SK-N-SH (cell line): ENCODE measurements at regions not wholly inside any gene's neighbourhood (a gene's known extent, or its start where the extent isn't known, plus 50 kb on each side); places are given as distances from the start of the nearest gene placed in this dataset.

Experiments
- CTCF ChIA-PET: fragments of 300-600, 350-600 bp; formaldehyde crosslinking; extraction: SDS; loops from one replicate; lab custom pipeline; 2021; lab: Yijun Ruan, JAX
- POLR2A ChIA-PET: fragments of 350-600 bp; sonication (Branson Sonifier 250); formaldehyde crosslinking; extraction: SDS; loops from one replicate; lab custom pipeline; 2020; ENCODE audit warnings: antibody characterized with exemption, inconsistent platforms; lab: Yijun Ruan, JAX
- DNase-seq: peaks from one replicate; pipeline ENCODE4 v3.0.0; 2012
- H2AFZ ChIP-seq: fragments of 200-600 bp; sonication (generic); 2 replicates; pipeline ENCODE4 v1.8.1; 2016; ENCODE audit warnings: antibody characterized with exemption, mild to moderate bottlenecking, low read depth
- H3F3A ChIP-seq: fragments of 200-600 bp; sonication (generic); replicated peaks from 2 replicates; pipeline ENCODE3; 2016; ENCODE audit warnings: antibody characterized with exemption, mild to moderate bottlenecking; ENCODE audit not compliant: insufficient read depth
- H3K27ac ChIP-seq, 2 experiments: fragments of 200-500 bp in 1 of 2; fragments of 200-600 bp in 1 of 2; sonication (Bioruptor generic) in 1 of 2; sonication (generic), shearing (Covaris generic) in 1 of 2; 2 replicates each; pipeline versions ENCODE4 v1.5.1 to v1.6.1; 2014 to 2016; ENCODE audit warnings: low read depth in 2 of 2, inconsistent platforms in 1 of 2, low read length in 1 of 2, mild to moderate bottlenecking in 1 of 2, mixed read lengths in 1 of 2
- H3K27me3 ChIP-seq: fragments of 200-600 bp; sonication (generic), shearing (Covaris generic); 2 replicates; pipeline ENCODE4 v1.6.1; 2016; ENCODE audit warnings: mixed run types; ENCODE audit not compliant: insufficient read depth
- H3K36me3 ChIP-seq, 2 experiments: fragments of 200-500 bp in 1 of 2; fragments of 200-600 bp in 1 of 2; sonication (Bioruptor generic) in 1 of 2; sonication (generic) in 1 of 2; replicated peaks in 1 of 2; 2 replicates each; pipeline versions ENCODE3 to v1.5.1; 2014 to 2016; ENCODE audit warnings: low read length in 1 of 2, mild to moderate bottlenecking in 1 of 2; ENCODE audit not compliant: insufficient read depth in 2 of 2, control insufficient read depth in 1 of 2
- H3K4me1 ChIP-seq, 2 experiments: fragments of 200-500 bp in 1 of 2; fragments of 200-600 bp in 1 of 2; sonication (Bioruptor generic) in 1 of 2; sonication (generic), shearing (Covaris generic) in 1 of 2; 2 replicates each; pipeline versions ENCODE4 v1.5.1 to v1.6.1; 2014 to 2016; ENCODE audit warnings: low read depth in 1 of 2, low read length in 1 of 2, mixed run types in 1 of 2; ENCODE audit not compliant: insufficient read depth in 2 of 2, control insufficient read depth in 1 of 2
- H3K4me2 ChIP-seq: fragments of 200-600 bp; sonication (generic), shearing (Covaris generic); 2 replicates; pipeline ENCODE4 v1.6.1; 2017; ENCODE audit warnings: mixed run types
- H3K4me3 ChIP-seq, 2 experiments: fragments of 200-500 bp in 1 of 2; fragments of 200-600 bp in 1 of 2; sonication (Bioruptor generic) in 1 of 2; sonication (generic), shearing (Covaris generic) in 1 of 2; 2 replicates each; pipeline versions ENCODE4 v1.5.1 to v1.8.1; 2014 to 2016; ENCODE audit warnings: low read depth in 2 of 2, inconsistent platforms in 1 of 2, low read length in 1 of 2, mild to moderate bottlenecking in 1 of 2, mixed read lengths in 1 of 2, moderate library complexity in 1 of 2
- H3K79me2 ChIP-seq: fragments of 200-600 bp; sonication (generic); 2 replicates; pipeline ENCODE4 v1.8.1; 2017; ENCODE audit warnings: mild to moderate bottlenecking; ENCODE audit not compliant: insufficient read depth
- H3K9ac ChIP-seq: fragments of 200-600 bp; sonication (generic); 2 replicates; pipeline ENCODE4 v1.6.1; 2017; ENCODE audit warnings: mixed run types
- H3K9me2 ChIP-seq: fragments of 200-600 bp; sonication (generic); 2 replicates; pipeline ENCODE4 v1.6.1; 2017; ENCODE audit warnings: mixed run types
- H3K9me3 ChIP-seq: fragments of 200-600 bp; sonication (generic); 2 replicates; pipeline ENCODE4 v1.6.1; 2017; ENCODE audit warnings: mixed run types, mild to moderate bottlenecking, moderate library complexity
- H4K20me1 ChIP-seq: fragments of 200-600 bp; sonication (generic); 2 replicates; pipeline ENCODE4 v1.6.1; 2017; ENCODE audit warnings: mild to moderate bottlenecking, mixed run types; ENCODE audit not compliant: insufficient read depth
- GABPA ChIP-seq: IDR thresholded peaks from 2 replicates; pipeline ENCODE4 v1.4.0; 2012; ENCODE audit warnings: low read depth, mild to moderate bottlenecking
- MAX ChIP-seq: IDR thresholded peaks from 2 replicates; pipeline ENCODE4 v1.4.0; 2012; ENCODE audit warnings: low read depth
- MEF2A ChIP-seq: IDR thresholded peaks from 2 replicates; pipeline ENCODE4 v1.4.0; 2012; ENCODE audit warnings: low read depth, borderline replicate concordance
- MXI1 ChIP-seq: IDR thresholded peaks from 2 replicates; pipeline ENCODE4 v1.6.1; 2012; ENCODE audit warnings: mild to moderate bottlenecking, low read depth, low read length, improper control_type of control experiment
- RAD21 ChIP-seq: IDR thresholded peaks from 2 replicates; pipeline ENCODE4 v1.6.1; 2012; ENCODE audit warnings: mild to moderate bottlenecking, low read length
- RXRA ChIP-seq: IDR thresholded peaks from 2 replicates; pipeline ENCODE4 v1.4.0; 2012; ENCODE audit warnings: low read depth, mild to moderate bottlenecking, borderline replicate concordance
- WGBS: methylation state at CpG from one replicate; pipeline ENCODE4 v1.1.6; 2017; ENCODE audit warnings: low lambda C conversion rate; 5-methylcytosine and 5-hydroxymethylcytosine counted together
- TF ChIP-seq, protein P1 (sequence below): fragments of 150-350 bp; IDR thresholded peaks from 2 replicates; pipeline ENCODE4 v1.6.1; 2017; ENCODE audit warnings: antibody characterized with exemption, low read length, low read depth, borderline replicate concordance

DNA sequence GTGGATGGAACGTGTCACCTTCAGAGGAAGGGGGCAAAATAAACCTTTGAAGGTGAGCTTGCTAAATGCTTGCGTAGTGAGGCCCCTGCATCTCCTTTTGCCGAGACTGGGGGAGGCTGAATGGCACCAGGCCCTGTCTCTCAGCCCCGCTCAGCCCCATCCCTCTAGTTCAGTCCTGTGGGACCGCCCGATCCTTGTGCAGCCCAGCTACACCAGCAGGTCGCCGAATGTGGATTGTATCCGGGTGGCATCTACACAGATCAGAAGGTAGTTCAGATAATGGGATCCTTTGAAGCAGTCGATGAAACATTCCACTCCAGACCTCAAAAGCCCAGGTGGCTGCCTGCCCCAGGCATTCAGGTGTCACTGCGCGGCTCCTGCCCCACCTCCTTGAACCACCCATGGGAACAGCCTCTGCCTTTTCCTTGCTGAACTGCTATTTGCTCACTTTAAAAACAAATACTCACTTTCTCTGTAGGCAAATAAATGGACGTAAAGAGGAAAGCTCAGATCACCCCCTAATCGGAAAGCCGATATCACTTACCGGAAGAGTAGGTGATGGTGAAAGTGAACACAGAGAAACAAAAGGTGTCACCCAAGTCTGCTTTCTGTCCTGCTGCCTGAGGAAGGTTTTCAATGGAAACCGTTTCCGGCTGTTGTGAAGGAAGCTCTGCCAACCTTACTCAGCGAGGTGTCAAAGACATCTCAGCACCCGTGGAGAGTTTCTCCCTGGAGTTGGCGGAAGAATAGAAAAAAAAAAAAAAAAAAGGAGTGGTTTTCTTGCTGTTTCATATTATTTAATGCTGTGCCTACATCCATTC is 100.3 kb upstream of the NCOR2 start (continued):
- TF ChIP-seq RXRA = no peak

GRCh38 chr12:124666722-124667259 is 99.4 kb upstream of the NCOR2 start:
- Histone ChIP-seq H3K27ac (no peak overlapping the region), H4K20me1 (no peaks in the 10 kb centered on the region), H3F3A (no peaks in the 10 kb centered on the region), H3K4me2 (no peak overlapping the region), H3K27me3 (no peaks in the 10 kb centered on the region), H3K79me2 (no peaks in the 10 kb centered on the region), H3K4me1 (peaks cover 0 to 2% of the 10 kb centered on the region in 2 experiments; a peak in 1 of 4 replicates), H3K4me3 (no peak overlapping the region), H3K9me2 (no peaks in the 10 kb centered on the region), H3K9me3 (no peaks in the 10 kb centered on the region), H3K36me3 (no peaks in the 10 kb centered on the region), H3K9ac (no peak overlapping the region), H2AFZ (no peak overlapping the region)
- ChIA-PET POLR2A (no interaction called here), CTCF (no interaction called here)
- no peak for DNase-seq
- WGBS = 100% methylated on average over 3 of the region's 4 CpGs
- TF ChIP-seq RAD21 = no peak
- TF ChIP-seq, all 33 proteins: peak for 0

DNA sequence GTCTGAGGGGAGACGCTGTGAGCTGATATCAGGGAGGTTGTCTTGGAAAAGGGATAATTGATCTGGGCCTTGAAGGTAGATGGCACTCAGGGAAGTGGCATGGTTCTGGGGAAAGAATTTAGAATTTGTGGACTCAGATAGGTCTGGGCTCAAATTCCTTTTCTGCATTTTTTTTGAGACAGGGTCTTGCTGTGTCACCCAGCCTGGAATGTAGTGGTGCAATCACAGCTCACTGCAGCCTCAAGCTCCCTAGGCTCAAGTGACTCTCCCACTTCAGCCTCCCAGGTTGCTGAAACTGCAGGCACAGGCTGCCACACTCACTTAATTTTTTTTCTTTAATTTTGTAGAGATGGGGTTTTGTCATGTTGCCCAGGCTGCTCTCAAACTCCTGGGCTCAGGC is 98.1 kb upstream of the NCOR2 start:
- Histone ChIP-seq H3F3A (no peaks in the 10 kb centered on the region), H3K9ac (no peak overlapping the region), H3K9me3 (no peaks in the 10 kb centered on the region), H3K36me3 (no peaks in the 10 kb centered on the region), H3K4me2 (no peak overlapping the region), H3K27me3 (no peaks in the 10 kb centered on the region), H4K20me1 (no peaks in the 10 kb centered on the region), H2AFZ (no peak overlapping the region), H3K4me3 (no peak overlapping the region), H3K79me2 (no peaks in the 10 kb centered on the region), H3K9me2 (no peaks in the 10 kb centered on the region), H3K4me1 (peaks cover 0 to 12% of the 10 kb centered on the region in 2 experiments; a peak in 1 of 4 replicates), H3K27ac (no peak overlapping the region)
- 100% methylated on average over 1 of the region's 1 CpG for WGBS
- POLR2A ChIA-PET = no interaction called here
- no peak for DNase-seq
- TF ChIP-seq MXI1 (no peak), GABPA (no peak), MEF2A (no peak), MAX (no peak)
- TF ChIP-seq, protein P1, sequence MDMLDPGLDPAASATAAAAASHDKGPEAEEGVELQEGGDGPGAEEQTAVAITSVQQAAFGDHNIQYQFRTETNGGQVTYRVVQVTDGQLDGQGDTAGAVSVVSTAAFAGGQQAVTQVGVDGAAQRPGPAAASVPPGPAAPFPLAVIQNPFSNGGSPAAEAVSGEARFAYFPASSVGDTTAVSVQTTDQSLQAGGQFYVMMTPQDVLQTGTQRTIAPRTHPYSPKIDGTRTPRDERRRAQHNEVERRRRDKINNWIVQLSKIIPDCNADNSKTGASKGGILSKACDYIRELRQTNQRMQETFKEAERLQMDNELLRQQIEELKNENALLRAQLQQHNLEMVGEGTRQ = no peak
- CTCF ChIA-PET = no interaction called here
